ENCODE measurements at regions not wholly inside any gene's neighbourhood (a gene's known extent, or its start where the extent isn't known, plus 50 kb on each side); places are given as distances from the start of the nearest gene placed in this dataset.

DNA sequence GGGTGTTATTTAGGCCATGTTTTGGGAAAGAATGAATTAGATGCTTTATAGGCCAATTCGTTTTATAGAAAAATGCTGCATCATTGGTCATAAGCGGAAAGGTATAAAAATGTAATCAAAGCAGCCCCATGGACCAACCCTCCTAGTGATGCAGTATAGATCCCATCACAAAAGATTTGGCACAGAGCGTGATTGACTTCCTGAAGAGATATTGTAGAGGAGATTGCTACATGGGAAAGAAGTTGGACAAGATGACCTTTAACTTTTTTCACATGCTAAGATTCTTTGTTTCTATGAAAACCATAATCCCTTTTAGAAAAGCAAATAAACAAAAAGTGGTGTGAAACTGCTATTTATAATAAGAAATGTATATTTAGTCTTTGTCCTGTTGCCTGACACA, 136.5 kb upstream of the FNDC3A start:
- no peak for DNase-seq (ENCODE audit: low read depth in 2 of 3, low spot score in 2 of 3)

DNA sequence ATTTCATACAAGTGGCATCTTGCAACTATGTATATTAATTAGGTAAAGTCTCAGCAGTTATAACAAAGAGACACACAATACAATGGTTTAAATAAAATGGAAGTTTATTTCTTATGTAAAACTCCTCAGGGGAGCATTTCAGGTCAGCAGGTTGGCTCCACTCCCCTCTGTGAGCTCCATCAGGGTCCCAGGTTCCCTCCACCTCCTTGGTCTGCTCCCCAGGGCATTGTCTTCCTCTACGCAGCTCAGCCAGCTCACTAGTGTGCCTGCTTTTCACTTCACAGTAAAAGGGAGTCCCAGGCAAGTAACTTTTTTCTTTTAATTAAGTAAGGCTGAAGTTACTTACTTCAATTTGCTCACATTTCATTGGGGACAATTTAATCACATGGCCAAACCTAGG, 135.3 kb upstream of the FNDC3A start:
- DNase-seq (ENCODE audit: low read depth in 2 of 3, low spot score in 2 of 3), result no peak

DNA sequence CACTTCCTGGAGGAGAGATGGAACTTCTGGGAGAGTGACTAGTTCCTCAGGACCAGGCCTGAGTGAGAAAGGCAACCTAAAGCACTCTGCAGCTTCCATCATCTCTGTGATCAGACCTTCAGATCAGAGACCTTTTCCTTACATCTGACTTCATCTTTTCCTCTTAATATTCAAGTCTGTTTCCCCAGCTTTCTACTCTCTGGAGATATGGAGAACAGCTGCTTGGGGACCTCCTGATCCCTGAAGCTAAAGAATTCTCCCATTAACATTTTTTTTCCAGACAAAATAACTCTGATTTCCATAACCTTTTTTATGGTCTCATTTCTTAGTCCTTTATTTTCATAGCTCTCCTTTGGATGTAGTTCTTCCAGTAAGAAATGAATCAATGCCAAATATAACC, 133.4 kb upstream of the FNDC3A start:
- DNase-seq (ENCODE audit: low read depth in 2 of 3, low spot score in 2 of 3), result no peak

DNA sequence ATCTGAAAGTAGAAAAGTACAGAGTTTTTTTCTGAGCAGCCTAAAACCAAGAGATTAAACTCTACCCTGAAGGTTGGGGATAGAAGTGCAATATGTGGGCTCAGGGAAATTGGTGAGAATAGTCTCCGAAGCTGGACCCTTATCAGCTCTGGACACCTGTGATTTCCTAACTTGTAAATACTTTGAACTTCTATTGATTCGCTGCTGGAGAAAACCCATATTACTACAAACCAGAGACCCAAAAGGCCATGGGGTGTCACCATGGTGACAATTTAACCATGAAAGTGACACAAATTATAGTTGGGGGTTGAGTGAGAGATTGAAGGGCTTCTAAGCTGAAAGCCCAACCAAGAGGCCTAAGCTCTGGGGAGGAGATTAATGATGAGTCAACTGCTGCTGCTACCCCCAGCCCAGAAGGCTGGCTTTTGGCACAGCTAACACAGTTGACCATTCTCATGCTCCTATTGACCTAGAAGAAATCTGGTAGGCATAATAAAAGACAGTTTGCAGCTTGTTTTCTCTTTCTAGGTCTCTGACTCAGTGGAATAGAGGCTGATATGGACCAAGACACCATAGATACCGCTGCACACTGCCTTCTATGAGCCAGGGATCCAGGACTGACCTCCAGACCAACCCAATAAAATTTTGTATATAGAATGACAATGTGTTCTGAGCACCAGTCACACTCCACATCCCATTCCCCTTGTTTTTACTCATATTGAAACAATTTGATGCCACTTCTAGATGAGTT, 131.9 kb upstream of the FNDC3A start:
- DNase-seq (ENCODE audit: low read depth in 2 of 3, low spot score in 2 of 3), result no peak

DNA sequence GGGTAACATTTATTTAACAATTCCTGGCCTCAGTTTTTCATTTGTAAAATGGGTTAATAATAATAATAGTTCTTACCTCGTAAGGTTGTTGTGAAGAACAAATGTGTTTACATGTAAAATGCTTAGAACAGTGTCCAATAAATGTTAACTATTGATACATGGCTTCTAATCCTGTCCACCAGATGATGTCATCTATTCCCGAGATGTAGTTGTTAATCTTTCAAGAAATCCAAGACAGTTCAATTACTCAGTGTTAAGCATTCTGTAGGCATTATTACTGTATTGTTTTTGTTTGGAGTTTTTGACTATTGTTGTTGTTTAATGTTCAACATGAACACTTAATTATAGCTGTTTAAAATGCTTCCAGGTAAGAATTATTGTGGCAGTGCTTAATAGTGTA, 131.0 kb upstream of the FNDC3A start:
- DNase-seq (ENCODE audit: low read depth in 2 of 3, low spot score in 2 of 3), result no peak

DNA sequence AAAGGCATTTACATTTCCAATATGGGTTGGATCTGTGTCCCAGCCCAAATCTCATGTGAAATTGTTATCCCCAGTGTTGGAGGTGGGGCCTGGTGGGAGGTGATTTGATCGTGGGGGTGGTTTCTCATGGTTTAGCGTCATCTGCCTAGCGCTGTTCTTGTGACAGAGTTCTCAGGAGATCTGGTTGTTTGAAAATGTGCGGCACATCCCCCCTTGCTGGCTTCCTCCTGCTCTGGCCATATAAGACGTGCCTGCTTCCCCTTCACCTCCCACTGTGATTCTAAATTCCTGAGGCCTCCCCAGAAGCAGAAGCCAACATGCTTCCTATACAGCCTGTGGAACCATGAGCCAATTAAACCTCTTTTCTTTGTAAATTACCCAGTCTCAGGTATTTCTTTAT, 126.2 kb upstream of the FNDC3A start:
- no peak for DNase-seq (ENCODE audit: low read depth in 2 of 3, low spot score in 2 of 3)

DNA sequence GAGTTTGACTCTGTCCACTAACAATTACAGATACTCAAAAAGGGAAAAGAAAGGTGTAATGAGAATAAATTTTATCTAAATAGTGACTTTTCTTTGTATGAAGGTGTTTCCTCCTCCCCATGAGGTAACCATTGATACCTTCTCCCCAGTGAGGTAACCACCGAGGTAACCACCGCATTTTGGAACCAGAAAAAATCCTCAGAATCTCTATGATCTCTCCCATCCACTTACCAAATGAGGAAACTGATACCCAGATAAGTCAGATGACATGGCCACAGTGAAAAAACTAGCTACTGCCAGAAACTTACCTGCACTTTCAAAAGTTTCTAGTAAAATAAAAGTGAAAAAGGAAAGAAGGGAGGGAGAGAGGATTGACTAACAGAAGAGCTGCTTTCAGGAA, 124.0 kb upstream of the FNDC3A start:
- DNase-seq (ENCODE audit: low read depth in 2 of 3, low spot score in 2 of 3), result no peak

DNA sequence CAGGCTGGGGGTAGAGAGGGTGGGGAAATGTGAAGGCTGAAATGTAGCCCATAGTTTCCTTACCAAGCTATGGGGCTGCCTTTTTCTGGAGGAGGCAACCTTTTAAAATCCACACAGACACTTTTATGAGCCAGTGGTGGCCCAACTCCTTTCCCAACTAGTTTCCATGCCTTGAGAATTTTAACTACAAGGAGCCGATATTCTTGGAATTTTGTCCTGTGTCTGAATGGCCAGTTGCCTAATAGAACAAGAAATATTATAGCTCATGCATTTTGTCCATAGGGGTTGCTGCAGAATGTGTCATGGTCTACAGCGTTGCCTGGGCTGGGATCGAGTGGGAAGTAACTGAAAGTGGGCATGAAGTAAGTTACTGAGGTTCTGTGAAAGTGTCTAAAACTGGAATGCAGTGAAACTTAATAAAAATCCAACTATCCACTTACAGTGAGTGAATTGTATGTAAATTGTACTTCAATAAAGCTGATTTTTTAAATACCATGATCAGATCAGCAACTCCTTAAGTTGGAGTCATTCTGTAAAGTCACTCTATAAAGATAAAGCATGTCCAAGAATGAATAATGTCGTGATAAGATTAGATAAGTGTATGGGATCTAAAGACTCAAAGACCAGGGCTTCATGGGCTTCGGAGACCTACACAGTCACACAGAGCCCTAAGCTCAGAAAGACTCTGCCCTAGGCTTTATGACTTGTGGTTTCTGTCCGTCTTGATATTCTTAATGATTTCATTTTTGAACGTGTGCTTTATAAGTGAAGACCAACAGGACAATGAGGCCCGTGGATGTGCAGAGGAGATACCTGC, 122.6 kb upstream of the FNDC3A start:
- no peak for DNase-seq (ENCODE audit: low read depth in 2 of 3, low spot score in 2 of 3)

DNA sequence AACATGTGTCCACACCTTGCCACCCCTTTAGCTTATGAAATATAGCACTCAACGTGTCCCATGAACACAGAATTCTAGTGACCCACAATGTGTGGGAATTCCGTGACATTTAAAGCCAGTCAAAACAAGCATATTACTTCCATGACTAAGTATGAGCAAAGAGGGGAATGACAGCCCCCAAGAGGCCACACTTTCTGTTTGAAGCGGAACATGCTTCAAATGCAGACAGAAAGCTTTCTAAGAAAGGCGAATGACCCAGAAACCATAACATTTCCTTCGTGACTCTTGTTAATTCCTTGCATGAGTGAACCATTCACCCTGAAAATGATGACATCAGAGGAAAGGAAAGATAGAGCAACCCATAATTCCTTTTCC, 122.0 kb upstream of the FNDC3A start:
- DNase-seq (ENCODE audit: low read depth in 2 of 3, low spot score in 2 of 3), result peak in 1 of 3 donors; percentile 50

DNA sequence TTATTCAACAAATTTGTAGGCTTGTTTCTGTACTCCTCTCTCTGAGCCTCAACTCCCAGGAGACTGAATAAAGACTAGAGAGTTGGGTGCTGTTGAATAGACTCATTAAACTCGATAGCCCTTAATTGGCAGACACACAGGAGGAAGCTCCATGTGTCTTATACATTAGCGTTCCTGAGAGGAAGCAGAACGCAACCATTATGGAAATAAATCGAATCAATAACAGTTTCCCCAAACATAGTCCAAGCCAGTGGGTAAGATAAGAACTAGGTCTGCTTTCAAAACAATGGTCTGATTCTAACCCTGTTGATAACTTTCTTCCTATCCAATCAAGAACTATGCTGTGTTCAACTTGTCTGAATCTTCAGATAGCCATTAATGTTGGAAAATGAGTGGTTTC, 118.1 kb upstream of the FNDC3A start:
- no peak for DNase-seq (ENCODE audit: low read depth in 2 of 3, low spot score in 2 of 3)

DNA sequence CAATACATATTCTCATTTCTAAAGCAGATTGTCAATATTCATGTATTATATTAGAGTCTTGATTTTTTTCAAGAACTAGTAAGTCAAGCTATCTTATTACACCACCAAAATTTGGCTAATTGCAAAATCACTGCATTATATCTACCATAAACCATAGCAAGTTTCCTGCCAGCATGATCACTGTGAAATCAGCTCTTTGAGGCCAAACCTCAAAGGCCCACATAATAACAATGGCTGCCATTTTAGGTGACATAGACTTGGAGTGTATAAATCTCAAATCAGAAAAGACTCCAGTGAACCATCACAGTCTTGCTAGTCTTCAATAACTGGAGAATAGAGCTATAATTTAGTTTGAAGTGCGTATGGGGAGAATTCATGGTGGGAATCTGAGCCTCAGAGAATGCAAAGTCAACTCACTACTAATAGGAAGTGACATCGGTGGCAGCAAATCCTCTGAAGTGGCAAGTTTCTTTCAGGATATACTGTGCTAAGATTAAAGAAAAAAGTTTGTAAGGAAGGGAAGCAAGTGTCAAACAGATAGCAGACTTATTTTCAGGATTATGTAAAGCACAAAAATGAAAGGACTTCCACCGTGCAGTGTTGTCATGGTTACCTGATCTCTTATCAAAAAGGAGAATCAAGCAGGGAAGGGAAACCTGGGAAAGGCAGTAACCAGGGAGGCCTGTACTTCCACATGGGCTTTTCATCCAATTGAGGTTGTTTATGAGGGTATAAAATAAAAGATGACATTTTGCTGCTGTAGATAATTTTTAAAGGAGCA, 117.4 kb upstream of the FNDC3A start:
- no peak for DNase-seq (ENCODE audit: low read depth in 2 of 3, low spot score in 2 of 3)

DNA sequence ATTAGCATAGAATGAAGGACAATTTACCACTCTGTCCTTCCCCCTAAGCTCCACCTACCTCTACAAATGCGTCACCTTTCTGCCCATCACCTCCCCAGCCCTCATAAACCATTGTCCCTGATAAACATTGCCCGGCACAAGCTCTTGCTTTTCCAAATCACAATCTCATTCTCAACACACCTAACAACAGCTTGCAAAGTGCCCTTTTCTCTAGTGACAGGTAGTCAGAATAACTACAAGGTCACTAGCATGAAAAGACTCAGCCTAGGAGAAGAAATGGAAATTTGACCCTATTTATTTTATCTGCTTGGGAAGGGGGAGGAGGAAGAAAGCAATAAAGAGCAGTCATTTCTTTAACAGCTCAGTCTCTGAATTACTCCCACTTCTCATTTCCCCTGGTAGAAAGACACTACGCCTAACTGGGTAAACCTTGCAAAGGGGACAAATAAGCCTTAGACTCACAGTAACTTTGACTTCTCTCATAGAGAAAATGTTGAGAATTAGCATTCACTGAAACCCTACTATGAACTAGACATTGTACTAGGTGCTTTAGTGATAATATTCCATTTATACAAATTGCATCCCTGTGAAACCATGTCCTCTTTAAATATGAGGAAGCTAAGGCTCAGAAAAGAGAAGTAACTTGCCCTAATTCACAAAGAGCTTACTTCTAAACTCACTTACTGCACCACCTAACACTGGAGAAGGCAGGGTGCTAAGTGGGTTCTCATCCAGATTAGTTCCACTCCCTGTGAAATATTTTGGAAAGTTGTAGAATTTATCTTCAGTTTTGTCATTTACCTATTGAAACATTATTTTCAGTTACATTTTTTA, 116.2 kb upstream of the FNDC3A start:
- peak in 1 of 3 donors; percentile 42 for DNase-seq (ENCODE audit: low read depth in 2 of 3, low spot score in 2 of 3)

DNA sequence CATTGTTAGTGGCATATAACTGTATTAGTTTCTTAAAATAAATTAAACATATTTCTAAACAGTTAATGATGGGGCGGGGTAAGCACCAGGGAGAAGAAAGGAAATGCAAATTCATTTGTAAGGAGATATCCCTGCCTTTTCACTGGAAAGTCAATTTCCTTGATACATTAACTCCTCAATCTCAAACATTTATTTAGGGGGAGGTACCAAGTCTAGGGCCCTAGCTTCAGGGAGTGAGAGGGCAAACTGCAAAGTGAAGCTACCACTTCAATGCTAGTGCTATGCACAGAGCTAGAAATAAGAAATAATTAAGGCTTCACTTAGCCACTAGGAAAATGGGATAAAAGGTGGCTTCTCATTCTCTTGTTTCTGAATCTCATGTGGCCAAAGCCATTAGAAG, 115.3 kb upstream of the FNDC3A start:
- DNase-seq (ENCODE audit: low read depth in 2 of 3, low spot score in 2 of 3), result no peak

DNA sequence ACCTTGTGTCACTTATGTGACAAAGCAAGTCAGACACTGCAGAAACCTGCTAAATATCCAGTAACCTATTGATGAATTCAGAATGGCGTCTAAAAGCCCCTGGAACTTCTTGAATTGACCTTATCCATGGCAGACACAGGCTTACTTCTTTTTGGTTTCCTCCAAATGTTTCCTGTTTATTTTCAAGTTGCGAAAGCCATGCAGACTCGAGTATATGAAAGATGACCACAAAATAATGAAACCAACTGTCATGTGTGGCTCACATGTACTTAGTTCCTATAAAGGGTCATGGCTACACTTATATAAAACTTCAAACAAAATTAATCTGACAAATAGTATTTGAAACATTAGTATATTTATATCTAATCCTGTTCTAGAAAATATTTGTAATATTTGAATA, 113.1 kb upstream of the FNDC3A start:
- peak in 2 of 3 donors; percentile 80 to 96 for DNase-seq (ENCODE audit: low read depth in 2 of 3, low spot score in 2 of 3)

DNA sequence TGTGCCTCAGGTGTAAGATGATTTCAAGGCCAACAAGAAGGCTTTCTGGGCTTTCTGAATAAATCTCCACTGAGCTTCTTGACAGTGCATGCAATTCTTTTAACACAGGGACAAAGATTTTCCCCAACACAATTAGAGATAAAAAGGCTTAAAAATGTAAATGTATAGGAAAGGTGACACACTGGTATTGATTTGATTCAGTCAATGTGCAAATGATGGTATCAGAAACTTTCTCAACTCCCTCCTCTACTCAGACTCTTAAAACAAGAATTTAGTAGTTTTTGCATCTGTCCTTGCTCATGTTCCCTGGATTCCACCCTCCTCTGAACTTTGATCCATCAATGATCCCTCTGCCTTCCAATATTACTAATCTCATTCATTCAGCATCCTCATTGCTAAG, 111.6 kb upstream of the FNDC3A start:
- no peak for DNase-seq (ENCODE audit: low read depth in 2 of 3, low spot score in 2 of 3)

DNA sequence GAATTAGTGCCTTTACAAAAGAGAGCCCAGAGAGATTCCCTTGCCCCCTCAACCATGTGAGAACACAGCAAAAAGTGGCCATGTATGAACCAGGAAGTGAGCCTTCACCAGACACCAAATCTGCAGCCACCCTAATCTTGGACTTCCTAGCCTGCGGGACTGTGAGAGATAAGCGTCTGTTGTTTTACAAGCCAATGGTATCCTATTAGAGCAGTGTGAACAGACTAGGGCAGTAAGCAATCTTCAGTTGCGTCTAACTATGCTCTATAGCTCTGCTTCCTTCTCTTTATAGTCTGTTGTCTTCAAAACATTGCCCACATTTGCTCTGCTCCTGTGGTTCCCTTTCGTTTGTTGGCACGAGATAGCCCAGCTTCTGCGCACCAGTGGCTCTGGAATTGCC, 109.5 kb upstream of the FNDC3A start:
- peak in 2 of 3 donors; percentile 45 to 78 for DNase-seq (ENCODE audit: low read depth in 2 of 3, low spot score in 2 of 3)

DNA sequence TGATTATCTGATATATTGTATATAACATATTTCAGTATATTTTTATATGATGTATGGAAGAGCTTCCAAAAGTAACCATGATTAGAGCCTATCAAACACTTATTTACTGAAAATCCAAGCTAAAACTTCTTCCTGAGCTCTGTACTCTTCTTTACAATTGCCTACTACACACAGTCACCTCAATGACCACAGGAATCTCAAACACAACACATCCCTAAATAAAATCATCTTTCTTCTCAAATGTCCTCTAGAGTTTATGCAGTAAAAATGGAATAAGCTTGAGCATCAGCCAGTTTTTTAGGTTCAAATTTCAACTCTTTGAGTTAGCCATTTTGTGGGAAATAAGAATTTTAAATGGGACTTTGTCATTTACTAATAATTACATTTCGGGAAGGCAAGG, 102.6 kb upstream of the FNDC3A start:
- no peak for DNase-seq (ENCODE audit: low read depth in 2 of 3, low spot score in 2 of 3)

DNA sequence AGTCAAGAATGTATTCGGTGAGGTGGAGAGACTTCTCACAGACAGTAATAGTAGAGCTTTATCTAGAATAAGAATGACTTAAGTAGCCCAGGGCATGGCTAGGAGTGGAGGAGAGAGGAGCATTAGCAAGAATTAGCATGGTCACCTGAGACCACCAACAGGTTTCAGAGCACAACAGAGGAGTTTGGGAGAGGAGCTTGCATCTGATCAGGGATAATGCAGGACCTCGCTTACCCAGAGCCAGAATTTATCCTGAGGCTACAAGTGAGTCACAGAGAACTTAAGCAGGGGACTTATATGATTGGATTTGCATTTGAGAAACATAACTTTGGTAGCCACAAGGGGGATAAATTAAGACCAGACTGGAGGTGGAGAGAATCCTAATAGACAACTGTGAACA, 102.1 kb upstream of the FNDC3A start:
- DNase-seq (ENCODE audit: low read depth in 2 of 3, low spot score in 2 of 3), result no peak

DNA sequence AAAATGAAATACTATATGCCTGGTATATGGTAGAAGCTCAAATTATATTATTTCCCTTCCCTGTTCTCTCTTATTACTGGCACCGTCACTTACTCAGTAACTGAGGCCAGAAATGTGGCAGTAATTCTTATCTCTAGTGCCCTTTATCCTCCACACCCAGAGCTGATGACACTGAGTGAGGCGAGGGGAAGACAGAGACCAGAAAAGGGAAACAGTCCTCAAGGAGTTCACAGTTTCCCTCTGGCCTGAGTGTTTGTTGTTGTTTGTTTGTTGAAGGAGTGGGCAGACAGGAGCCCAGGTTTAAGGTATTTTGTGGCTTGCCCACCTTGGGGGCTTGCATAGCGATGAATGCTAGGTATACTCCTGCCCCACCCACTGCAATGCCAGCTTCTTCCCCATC, 101.5 kb upstream of the FNDC3A start:
- DNase-seq (ENCODE audit: low read depth in 2 of 3, low spot score in 2 of 3), result no peak

DNA sequence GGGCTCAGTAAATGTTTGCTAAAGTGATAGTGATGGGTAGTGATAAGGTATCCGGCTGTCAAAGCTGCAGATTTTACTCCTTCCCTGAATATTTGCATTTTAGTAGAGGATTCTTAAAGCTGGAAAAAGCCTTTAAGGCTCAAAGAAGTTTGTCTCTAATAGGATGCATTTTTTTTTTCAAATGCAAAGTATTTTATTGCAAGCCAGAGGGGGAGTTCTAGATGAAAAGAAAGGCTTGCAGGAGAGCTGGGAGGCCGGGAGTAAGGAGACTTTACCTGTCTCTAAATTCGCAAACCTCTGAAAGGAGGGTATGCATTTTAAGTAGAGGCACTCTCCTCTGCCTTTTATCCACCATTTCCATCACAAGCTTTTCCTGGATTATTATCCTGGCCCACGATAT, 100.7 kb upstream of the FNDC3A start:
- DNase-seq (ENCODE audit: low read depth in 2 of 3, low spot score in 2 of 3), result no peak

DNA sequence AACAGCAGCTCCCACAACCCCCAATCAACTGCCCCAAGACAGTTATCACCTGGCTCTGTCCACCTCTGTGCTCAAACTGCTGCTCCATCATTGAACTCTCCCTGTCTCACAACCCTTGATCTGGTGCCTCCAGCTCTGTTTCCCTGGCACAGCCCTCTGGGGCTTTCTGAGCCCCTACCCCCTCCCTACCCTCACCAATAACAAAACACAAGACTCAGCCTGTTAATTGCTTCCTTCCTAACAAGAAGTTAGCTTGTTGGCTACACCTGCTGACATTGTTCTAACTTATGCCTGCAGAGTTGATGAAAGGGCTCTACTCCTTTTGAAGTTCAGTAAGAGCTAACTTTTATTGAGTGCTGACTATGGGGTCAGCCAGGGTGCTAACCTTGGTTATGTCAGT, 99.4 kb upstream of the FNDC3A start:
- DNase-seq (ENCODE audit: low read depth in 2 of 3, low spot score in 2 of 3), result peak in 1 of 3 donors; percentile 49

Data from hematopoietic multipotent progenitor cell (in vitro differentiated cells).